ENCODE measurements at regions not wholly inside any gene's neighbourhood (a gene's known extent, or its start where the extent isn't known, plus 50 kb on each side); places are given as distances from the start of the nearest gene placed in this dataset.

- no peak for DNase-seq (ENCODE audit: low read depth)
Measured at GRCh38 chr1:117809764-117810163, 119.7 kb downstream of the GDAP2 start.

- DNase-seq (ENCODE audit: low read depth) = no peak
Measured at GRCh38 chr1:117810553-117810952, 118.9 kb downstream of the GDAP2 start.

GRCh38 chr1:117812869-117813511, 116.4 kb downstream of the GDAP2 start:
- no peak for DNase-seq (ENCODE audit: low read depth)
